HepG2 (cell line): ENCODE measurements at regions not wholly inside any gene's neighbourhood (a gene's known extent, or its start where the extent isn't known, plus 50 kb on each side); places are given as distances from the start of the nearest gene placed in this dataset.

ENCODE experiments used
- CENPX ChIP-seq: sonication (generic); formaldehyde crosslinking; IDR thresholded peaks from 2 replicates; pipeline ENCODE4 v1.9.0; 2021; ENCODE audit warnings: mild to moderate bottlenecking, missing genetic modification reagents, moderate library complexity
- CHCHD3 ChIP-seq: sonication (generic); formaldehyde crosslinking; IDR thresholded peaks from 2 replicates; pipeline ENCODE4 v1.8.0; 2022; ENCODE audit warnings: mild to moderate bottlenecking, missing genetic modification reagents, moderate library complexity
- CTCF ChIP-seq: sonication (generic); formaldehyde crosslinking; IDR thresholded peaks from 2 replicates; pipeline ENCODE4 v1.5.0; 2020; ENCODE audit warnings: mild to moderate bottlenecking, missing genetic modification reagents, moderate library complexity
- KAT7 ChIP-seq: IDR thresholded peaks from 2 replicates; pipeline ENCODE4 v1.6.1; 2018; ENCODE audit warnings: borderline replicate concordance, missing compliant biosample characterization
- KAT8 ChIP-seq: IDR thresholded peaks from 2 replicates; pipeline ENCODE4 v1.6.1; 2016; ENCODE audit warnings: missing genetic modification reagents, missing compliant biosample characterization
- NFE2L2 ChIP-seq: fragments of 150-350 bp; IDR thresholded peaks from 2 replicates; pipeline ENCODE4 v1.6.1; 2014; ENCODE audit warnings: low read length
- PLRG1 ChIP-seq: fragments of 450-650 bp; conservative IDR thresholded peaks from 2 replicates; pipeline ENCODE4 v1.6.1; 2016
- RCOR2 ChIP-seq: IDR thresholded peaks from 2 replicates; pipeline ENCODE4 v1.6.1; 2016; ENCODE audit warnings: missing biosample characterization, missing genetic modification reagents
- RFXANK ChIP-seq: IDR thresholded peaks from 2 replicates; pipeline ENCODE4 v1.6.1; 2016
- SNRNP70 ChIP-seq: fragments of 200-400 bp; formaldehyde crosslinking; IDR thresholded peaks from 2 replicates; pipeline ENCODE4 v1.6.1; 2017; ENCODE audit warnings: mild to moderate bottlenecking, low read depth, low read length, moderate library complexity
- SSRP1 ChIP-seq: IDR thresholded peaks from 2 replicates; pipeline ENCODE4 v1.6.1; 2016; ENCODE audit warnings: control low read depth
- TOPORS ChIP-seq: sonication (generic); formaldehyde crosslinking; IDR thresholded peaks from 2 replicates; pipeline ENCODE4 v1.8.0; 2023; ENCODE audit warnings: mild to moderate bottlenecking, missing genetic modification reagents
- ZNF354B ChIP-seq: sonication (generic); formaldehyde crosslinking; IDR thresholded peaks from 2 replicates; pipeline ENCODE4 v1.8.0; 2022; ENCODE audit warnings: mild to moderate bottlenecking, missing genetic modification reagents
- ZNF570 ChIP-seq: sonication (generic); formaldehyde crosslinking; IDR thresholded peaks from 2 replicates; pipeline ENCODE4 v1.4.0; 2020; ENCODE audit warnings: mild to moderate bottlenecking, missing genetic modification reagents, borderline replicate concordance
- ZNF841 ChIP-seq: sonication (generic); formaldehyde crosslinking; IDR thresholded peaks from 2 replicates; pipeline ENCODE4 v1.8.1; 2023; ENCODE audit warnings: missing genetic modification reagents, borderline replicate concordance
- TF ChIP-seq, protein P1 (sequence below): sonication (generic); formaldehyde crosslinking; IDR thresholded peaks from 2 replicates; pipeline ENCODE4 v1.9.0; 2021; ENCODE audit warnings: missing genetic modification reagents, mild to moderate bottlenecking, borderline replicate concordance

GRCh38 chr6:66421570-66421969 is 714.5 kb upstream of the EYS start (continued):
- TF ChIP-seq ZNF354B (CRISPR knock-in tag) (no peak), CHCHD3 (CRISPR knock-in tag) (no peak), KAT7 (no peak), SNRNP70 (no peak), RFXANK (CRISPR knock-in tag) (no peak), SSRP1 (CRISPR knock-in tag) (no peak), ZNF570 (CRISPR knock-in tag) (no peak), NFE2L2 (0 out of 2 replicates have a peak, but pooled peaks have one; percentile 19), CENPX (CRISPR knock-in tag) (no peak), RCOR2 (CRISPR knock-in tag) (no peak), ZNF841 (no peak), KAT8 (CRISPR knock-in tag) (no peak), PLRG1 (no peak), TOPORS (CRISPR knock-in tag) (no peak), CTCF (CRISPR knock-in tag) (peak; percentile 67)
- TF ChIP-seq, protein P1, sequence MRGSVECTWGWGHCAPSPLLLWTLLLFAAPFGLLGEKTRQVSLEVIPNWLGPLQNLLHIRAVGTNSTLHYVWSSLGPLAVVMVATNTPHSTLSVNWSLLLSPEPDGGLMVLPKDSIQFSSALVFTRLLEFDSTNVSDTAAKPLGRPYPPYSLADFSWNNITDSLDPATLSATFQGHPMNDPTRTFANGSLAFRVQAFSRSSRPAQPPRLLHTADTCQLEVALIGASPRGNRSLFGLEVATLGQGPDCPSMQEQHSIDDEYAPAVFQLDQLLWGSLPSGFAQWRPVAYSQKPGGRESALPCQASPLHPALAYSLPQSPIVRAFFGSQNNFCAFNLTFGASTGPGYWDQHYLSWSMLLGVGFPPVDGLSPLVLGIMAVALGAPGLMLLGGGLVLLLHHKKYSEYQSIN = no peak
- TF ChIP-seq, all 625 proteins: peak for 5
